ENCODE measurements at regions not wholly inside any gene's neighbourhood (a gene's known extent, or its start where the extent isn't known, plus 50 kb on each side); places are given as distances from the start of the nearest gene placed in this dataset.

GRCh38 chr11:33642461-33643166 is 58.0 kb downstream of the C11orf91 start:
- peaks cover 9% of the 10 kb centered on the region for H3K4me1 Mint-ChIP-seq (ENCODE audit: insufficient read depth, unreplicated experiment)
- no peak overlapping the region for H3K27ac Mint-ChIP-seq (ENCODE audit: low read depth, unreplicated experiment)
- no peaks in the 10 kb centered on the region for H3K36me3 Mint-ChIP-seq (ENCODE audit: insufficient read depth, unreplicated experiment)
- no TSS peak for BruUV-seq (replicated peaks)
- DNase-seq (ENCODE audit: unreplicated experiment), result peak; percentile 27
- H3K9me3 Mint-ChIP-seq (ENCODE audit: unreplicated experiment), result no peaks in the 10 kb centered on the region
- intact Hi-C loops (cut with micrococcal nuclease), result no loop called here
- ChIA-PET POLR2A (no interaction called here), CTCF (interaction anchor here (0.5 kb wide), 1 partner anchor 165 kb away, joined by 7 read pairs; no protein-coding TSS in a partner anchor)
- no peaks in the 10 kb centered on the region for H3K27me3 Mint-ChIP-seq (ENCODE audit: insufficient read depth, unreplicated experiment)
- H3K4me3 Mint-ChIP-seq (ENCODE audit: unreplicated experiment), result no peak overlapping the region
- TF ChIP-seq CTCF (IDR thresholded peaks at IDR 0.05; ENCODE audit: unreplicated experiment), result no peak

GRCh38 chr11:33640730-33641371 is 59.8 kb downstream of the C11orf91 start:
- TF ChIP-seq CTCF (IDR thresholded peaks at IDR 0.05; ENCODE audit: unreplicated experiment), result no peak
- no peaks in the 10 kb centered on the region for H3K9me3 Mint-ChIP-seq (ENCODE audit: unreplicated experiment)
- no peaks in the 10 kb centered on the region for H3K27me3 Mint-ChIP-seq (ENCODE audit: insufficient read depth, unreplicated experiment)
- no peaks in the 10 kb centered on the region for H3K36me3 Mint-ChIP-seq (ENCODE audit: insufficient read depth, unreplicated experiment)
- no TSS peak for BruUV-seq (replicated peaks)
- DNase-seq (ENCODE audit: unreplicated experiment), result no peak
- H3K27ac Mint-ChIP-seq (ENCODE audit: low read depth, unreplicated experiment), result no peak overlapping the region
- intact Hi-C loops (cut with micrococcal nuclease), result no loop called here
- peaks cover 9% of the 10 kb centered on the region for H3K4me1 Mint-ChIP-seq (ENCODE audit: insufficient read depth, unreplicated experiment)
- H3K4me3 Mint-ChIP-seq (ENCODE audit: unreplicated experiment), result no peak overlapping the region
- ChIA-PET CTCF (interaction anchor here (0.6 to 0.8 kb wide), 3 partner anchors 66 to 220 kb away, joined by 3 read pairs; no protein-coding TSS in a partner anchor), POLR2A (no interaction called here)

- TF ChIP-seq CTCF (IDR thresholded peaks at IDR 0.05; ENCODE audit: unreplicated experiment), result no peak
- H3K36me3 Mint-ChIP-seq (ENCODE audit: insufficient read depth, unreplicated experiment), result no peaks in the 10 kb centered on the region
- H3K27ac Mint-ChIP-seq (ENCODE audit: low read depth, unreplicated experiment), result no peak overlapping the region
- H3K27me3 Mint-ChIP-seq (ENCODE audit: insufficient read depth, unreplicated experiment), result no peaks in the 10 kb centered on the region
- intact Hi-C loops (cut with micrococcal nuclease), result loop anchor here (5.0 kb wide), 1 partner anchor 54 kb away; no protein-coding TSS in a partner anchor
- no TSS peak for BruUV-seq (replicated peaks)
- H3K9me3 Mint-ChIP-seq (ENCODE audit: unreplicated experiment), result no peaks in the 10 kb centered on the region
- CTCF ChIA-PET, result no interaction called here
- POLR2A ChIA-PET, result interaction anchor here (0.6 kb wide), 1 partner anchor 93 kb away, joined by 4 read pairs; no protein-coding TSS in a partner anchor
- H3K4me3 Mint-ChIP-seq (ENCODE audit: unreplicated experiment), result no peak overlapping the region
- peaks cover 22% of the 10 kb centered on the region for H3K4me1 Mint-ChIP-seq (ENCODE audit: insufficient read depth, unreplicated experiment)
- no peak for DNase-seq (ENCODE audit: unreplicated experiment)
These were observed 62.0 kb downstream of the C11orf91 start for GRCh38 chr11:33638608-33639007.

- H3K4me1 Mint-ChIP-seq (ENCODE audit: insufficient read depth, unreplicated experiment), result peaks cover 28% of the 10 kb centered on the region
- no peak for TF ChIP-seq CTCF (IDR thresholded peaks at IDR 0.05; ENCODE audit: unreplicated experiment)
- peak; percentile 91 for DNase-seq (ENCODE audit: unreplicated experiment)
- intact Hi-C loops (cut with micrococcal nuclease), result loop anchor here (5.0 kb wide), 1 partner anchor 56 kb away; no protein-coding TSS in a partner anchor
- POLR2A ChIA-PET, result interaction anchor here (0.6 to 4.7 kb wide), 12 partner anchors 9 to 379 kb away, joined by 3 to 41 read pairs (median 3); partner anchors contain the start of gene HIPK3
- H3K4me3 Mint-ChIP-seq (ENCODE audit: unreplicated experiment), result no peak overlapping the region
- H3K27ac Mint-ChIP-seq (ENCODE audit: low read depth, unreplicated experiment), result peak overlapping the region; percentile 35
- H3K36me3 Mint-ChIP-seq (ENCODE audit: insufficient read depth, unreplicated experiment), result no peaks in the 10 kb centered on the region
- BruUV-seq (replicated peaks), result no TSS peak
- CTCF ChIA-PET, result interaction anchor here (0.5 to 1.4 kb wide), 8 partner anchors 13 to 257 kb away, joined by 3 to 6 read pairs (median 3); no protein-coding TSS in a partner anchor
- H3K27me3 Mint-ChIP-seq (ENCODE audit: insufficient read depth, unreplicated experiment), result no peaks in the 10 kb centered on the region
- no peaks in the 10 kb centered on the region for H3K9me3 Mint-ChIP-seq (ENCODE audit: unreplicated experiment)
These were observed 64.5 kb downstream of the C11orf91 start for GRCh38 chr11:33636104-33636503.
